ENCODE measurements at regions not wholly inside any gene's neighbourhood (a gene's known extent, or its start where the extent isn't known, plus 50 kb on each side); places are given as distances from the start of the nearest gene placed in this dataset.

DNA sequence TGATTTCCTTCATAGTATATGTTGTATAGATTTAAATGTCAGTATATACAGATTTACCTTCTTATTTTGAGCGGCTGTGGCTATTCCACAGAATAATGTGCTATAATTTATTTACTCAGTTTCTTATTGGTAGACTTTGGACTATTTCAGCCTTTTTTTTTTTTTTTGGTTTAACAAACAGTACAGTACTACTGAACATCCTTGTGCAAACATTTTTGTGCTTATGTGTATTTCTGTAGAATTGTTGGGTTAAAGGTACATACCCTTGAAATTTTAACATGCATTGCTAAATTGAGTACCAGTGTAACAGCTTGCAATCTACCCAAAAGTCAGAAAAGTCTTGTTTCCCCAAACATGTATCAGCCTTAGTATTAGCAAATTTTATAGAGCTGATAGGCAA is 68.8 kb downstream of the HHEX start:
- TF ChIP-seq, protein P1, sequence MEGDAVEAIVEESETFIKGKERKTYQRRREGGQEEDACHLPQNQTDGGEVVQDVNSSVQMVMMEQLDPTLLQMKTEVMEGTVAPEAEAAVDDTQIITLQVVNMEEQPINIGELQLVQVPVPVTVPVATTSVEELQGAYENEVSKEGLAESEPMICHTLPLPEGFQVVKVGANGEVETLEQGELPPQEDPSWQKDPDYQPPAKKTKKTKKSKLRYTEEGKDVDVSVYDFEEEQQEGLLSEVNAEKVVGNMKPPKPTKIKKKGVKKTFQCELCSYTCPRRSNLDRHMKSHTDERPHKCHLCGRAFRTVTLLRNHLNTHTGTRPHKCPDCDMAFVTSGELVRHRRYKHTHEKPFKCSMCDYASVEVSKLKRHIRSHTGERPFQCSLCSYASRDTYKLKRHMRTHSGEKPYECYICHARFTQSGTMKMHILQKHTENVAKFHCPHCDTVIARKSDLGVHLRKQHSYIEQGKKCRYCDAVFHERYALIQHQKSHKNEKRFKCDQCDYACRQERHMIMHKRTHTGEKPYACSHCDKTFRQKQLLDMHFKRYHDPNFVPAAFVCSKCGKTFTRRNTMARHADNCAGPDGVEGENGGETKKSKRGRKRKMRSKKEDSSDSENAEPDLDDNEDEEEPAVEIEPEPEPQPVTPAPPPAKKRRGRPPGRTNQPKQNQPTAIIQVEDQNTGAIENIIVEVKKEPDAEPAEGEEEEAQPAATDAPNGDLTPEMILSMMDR (IDR thresholded peaks at IDR 0.05; ENCODE audit: unreplicated experiment) = no peak
- no peaks in the 10 kb centered on the region for H3K36me3 Mint-ChIP-seq
- no peak overlapping the region for H3K4me3 Mint-ChIP-seq
- H3K27ac Mint-ChIP-seq = no peak overlapping the region
- peaks cover 4% of the 10 kb centered on the region for H3K27me3 Mint-ChIP-seq (ENCODE audit: low read depth)
- peaks cover 4% of the 10 kb centered on the region for H3K9me3 Mint-ChIP-seq
- DNase-seq (ENCODE audit: low spot score in 2 of 2, unreplicated experiment in 2 of 2) = no peak
- peaks cover 14% of the 10 kb centered on the region for H3K4me1 Mint-ChIP-seq

DNA sequence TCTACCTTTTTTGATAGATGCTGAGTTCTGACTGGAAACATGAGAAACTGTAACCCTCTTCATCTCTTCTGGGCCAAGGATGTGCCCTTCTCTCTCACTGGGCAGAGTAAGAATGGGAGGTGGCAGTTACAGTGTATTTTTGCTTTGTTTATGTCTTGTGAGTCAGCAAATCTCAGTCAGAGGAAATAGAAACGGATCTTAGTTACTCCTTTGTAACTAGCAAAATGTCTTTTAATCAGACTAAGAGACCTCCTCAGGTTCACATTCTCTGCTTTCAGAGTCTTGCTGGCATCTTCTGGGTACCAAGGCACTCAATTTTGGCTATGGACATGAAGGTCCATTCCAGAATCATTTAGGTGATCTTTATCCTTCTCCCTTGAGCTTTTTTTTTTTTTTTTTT is 70.9 kb downstream of the HHEX start:
- Mint-ChIP-seq H3K36me3 (no peaks in the 10 kb centered on the region), H3K27me3 (ENCODE audit: low read depth) (peaks cover 4% of the 10 kb centered on the region), H3K4me1 (peaks cover 14% of the 10 kb centered on the region), H3K27ac (no peak overlapping the region), H3K4me3 (no peak overlapping the region), H3K9me3 (no peaks in the 10 kb centered on the region)
- DNase-seq (ENCODE audit: low spot score in 2 of 2, unreplicated experiment in 2 of 2) = no peak
- TF ChIP-seq, protein P1 (IDR thresholded peaks at IDR 0.05; ENCODE audit: unreplicated experiment) = no peak

DNA sequence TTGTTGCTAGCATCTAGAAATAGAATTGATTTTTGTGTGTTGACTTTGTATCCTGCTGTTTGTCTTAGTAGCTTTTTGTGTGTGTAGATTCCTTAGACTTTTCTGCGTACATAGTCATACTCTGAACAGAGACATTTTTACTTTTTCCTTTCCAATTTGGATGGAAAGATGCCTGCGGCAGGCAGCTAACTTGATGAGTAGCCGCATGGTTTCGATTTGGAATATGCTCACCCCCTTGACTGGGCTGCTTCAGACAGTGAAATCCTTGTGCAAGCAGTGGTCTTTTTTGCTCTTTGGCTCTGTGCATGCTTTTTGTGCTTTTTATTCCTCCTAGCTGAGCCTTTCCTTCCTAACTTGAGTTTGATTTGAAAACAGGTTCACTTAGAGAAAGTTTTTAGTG is 71.8 kb downstream of the HHEX start:
- Mint-ChIP-seq H3K36me3 (no peaks in the 10 kb centered on the region), H3K27ac (no peak overlapping the region), H3K27me3 (ENCODE audit: low read depth) (peaks cover 4% of the 10 kb centered on the region), H3K4me1 (peaks cover 6% of the 10 kb centered on the region), H3K4me3 (no peak overlapping the region), H3K9me3 (no peaks in the 10 kb centered on the region)
- TF ChIP-seq, protein P1 (IDR thresholded peaks at IDR 0.05; ENCODE audit: unreplicated experiment) = no peak
- no peak for DNase-seq (ENCODE audit: low spot score in 2 of 2, unreplicated experiment in 2 of 2)

DNA sequence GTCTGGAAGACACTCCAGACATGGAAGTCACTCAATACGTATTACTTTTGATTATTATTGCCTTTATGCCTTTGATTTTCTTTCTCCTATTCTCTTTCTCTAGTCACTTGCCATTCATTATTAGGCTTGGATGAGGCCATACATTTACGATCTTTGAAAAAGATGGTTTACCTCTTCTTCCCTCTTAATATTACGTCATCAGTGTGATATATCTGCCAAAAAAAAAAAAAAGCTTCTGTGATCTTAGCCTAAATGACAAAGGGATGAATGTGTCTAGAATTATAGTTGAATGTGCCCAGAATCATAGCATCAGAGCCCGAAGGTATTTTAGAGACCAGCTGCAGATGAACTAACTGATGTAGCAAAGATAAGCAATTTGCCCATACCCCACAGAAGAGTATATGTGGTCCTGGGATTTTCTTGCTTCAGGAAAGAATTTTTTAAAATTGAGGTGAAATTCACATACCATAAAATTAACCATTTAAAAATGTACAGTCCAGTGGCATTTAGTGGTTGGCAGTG is 73.9 kb downstream of the HHEX start:
- Mint-ChIP-seq H3K4me3 (no peak overlapping the region), H3K9me3 (peaks cover 12% of the 10 kb centered on the region), H3K27ac (no peak overlapping the region), H3K27me3 (ENCODE audit: low read depth) (peaks cover 19% of the 10 kb centered on the region), H3K4me1 (no peaks in the 10 kb centered on the region), H3K36me3 (no peaks in the 10 kb centered on the region)
- no peak for DNase-seq (ENCODE audit: low spot score in 2 of 2, unreplicated experiment in 2 of 2)
- TF ChIP-seq, protein P1 (IDR thresholded peaks at IDR 0.05; ENCODE audit: unreplicated experiment) = no peak

DNA sequence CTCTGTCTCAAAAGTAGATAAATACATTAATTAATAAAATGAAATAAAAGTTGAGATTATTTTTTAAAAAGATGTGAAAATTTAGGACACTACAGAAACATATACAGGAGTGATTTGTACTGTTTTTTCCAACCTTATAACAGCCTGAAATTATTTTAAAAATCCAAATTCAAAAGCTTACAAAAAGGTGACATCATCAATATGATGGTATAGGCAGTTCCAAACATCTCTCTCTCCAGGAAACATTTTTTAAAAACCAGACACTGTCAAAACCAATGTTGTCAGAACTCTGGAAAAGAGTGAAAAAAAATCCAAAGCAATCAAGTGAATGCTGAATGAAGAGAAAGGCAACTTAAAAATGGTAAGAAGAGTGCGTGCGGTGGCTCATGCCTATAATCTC is 76.7 kb downstream of the HHEX start:
- Mint-ChIP-seq H3K36me3 (no peaks in the 10 kb centered on the region), H3K27ac (no peak overlapping the region), H3K4me3 (no peak overlapping the region), H3K9me3 (peaks cover 18% of the 10 kb centered on the region), H3K4me1 (no peaks in the 10 kb centered on the region), H3K27me3 (ENCODE audit: low read depth) (peaks cover 31% of the 10 kb centered on the region)
- TF ChIP-seq, protein P1 (IDR thresholded peaks at IDR 0.05; ENCODE audit: unreplicated experiment) = no peak
- DNase-seq (ENCODE audit: low spot score in 2 of 2, unreplicated experiment in 2 of 2) = no peak

DNA sequence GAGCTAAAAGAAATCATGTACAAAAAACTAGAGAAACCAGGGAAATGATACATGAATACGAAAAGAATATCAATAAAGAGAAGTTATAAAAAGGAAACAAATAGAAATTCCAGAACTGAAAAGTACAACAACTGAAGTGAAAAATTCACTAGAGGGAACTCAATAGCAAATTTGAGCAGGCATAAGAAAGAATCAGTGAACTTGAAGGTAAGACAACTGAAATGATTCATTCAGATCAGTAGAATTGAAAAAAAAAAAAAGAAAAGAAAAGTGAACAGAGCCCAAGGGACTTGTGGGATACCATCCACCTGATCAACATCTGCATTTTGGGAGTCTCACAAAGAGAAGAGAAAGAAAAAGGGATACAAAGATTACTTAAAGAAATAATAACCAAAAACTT is 78.3 kb downstream of the HHEX start:
- DNase-seq (ENCODE audit: low spot score in 2 of 2, unreplicated experiment in 2 of 2) = no peak
- no peaks in the 10 kb centered on the region for H3K36me3 Mint-ChIP-seq
- TF ChIP-seq, protein P1 (IDR thresholded peaks at IDR 0.05; ENCODE audit: unreplicated experiment) = no peak
- H3K27me3 Mint-ChIP-seq (ENCODE audit: low read depth) = peaks cover 37% of the 10 kb centered on the region
- H3K4me1 Mint-ChIP-seq = no peaks in the 10 kb centered on the region
- no peak overlapping the region for H3K4me3 Mint-ChIP-seq
- H3K9me3 Mint-ChIP-seq = peaks cover 18% of the 10 kb centered on the region
- no peak overlapping the region for H3K27ac Mint-ChIP-seq
